Spleen (tissue), 11 donors: ENCODE measurements at regions not wholly inside any gene's neighbourhood (a gene's known extent, or its start where the extent isn't known, plus 50 kb on each side); places are given as distances from the start of the nearest gene placed in this dataset.

Experiments
- DNase-seq: peaks from one replicate; pipeline ENCODE4 v3.0.0-alpha.2; 2020
- H3K27ac ChIP-seq, 8 donors: fragments of 200-600 bp; sonication (generic) in 7 of 8; 1 replicate in 4 of 8; 2 replicates in 4 of 8; pipeline versions ENCODE4 v1.5.0 to v1.8.0; 2016 to 2021; ENCODE audit warnings: inconsistent platforms in 4 of 8, mild to moderate bottlenecking in 4 of 8, moderate library complexity in 1 of 8
- H3K27me3 ChIP-seq, 7 donors: fragments of 200-600 bp; sonication (generic) in 6 of 7; replicated peaks in 1 of 7; 1 replicate in 4 of 7; 2 replicates in 3 of 7; pipeline versions ENCODE4 v1.5.0 to v1.8.0; 2016 to 2021; ENCODE audit warnings: inconsistent platforms in 3 of 7, mild to moderate bottlenecking in 1 of 7
- H3K36me3 ChIP-seq, 6 donors: fragments of 200-600 bp; sonication (generic) in 5 of 6; 1 replicate in 4 of 6; 2 replicates in 2 of 6; pipeline versions ENCODE4 v1.5.0 to v1.8.0; 2016 to 2021; ENCODE audit warnings: inconsistent platforms in 2 of 6
- H3K4me1 ChIP-seq, 6 donors: fragments of 200-600 bp; sonication (generic) in 5 of 6; 1 replicate in 3 of 6; 2 replicates in 3 of 6; pipeline versions ENCODE4 v1.5.0 to v1.8.0; 2016 to 2021; ENCODE audit warnings: inconsistent platforms in 3 of 6
- H3K4me3 ChIP-seq, 8 donors: fragments of 200-600 bp; sonication (generic) in 7 of 8; 1 replicate in 4 of 8; 2 replicates in 4 of 8; pipeline versions ENCODE4 v1.5.0 to v1.8.0; 2016 to 2021; ENCODE audit warnings: inconsistent platforms in 4 of 8, mild to moderate bottlenecking in 4 of 8, moderate library complexity in 2 of 8
- H3K9me3 ChIP-seq, 8 donors: fragments of 200-600 bp; sonication (generic) in 7 of 8; 1 replicate in 4 of 8; 2 replicates in 4 of 8; pipeline versions ENCODE4 v1.5.0 to v1.8.0; 2016 to 2021; ENCODE audit warnings: inconsistent platforms in 4 of 8
- CTCF ChIP-seq, 11 experiments: fragments of 200-600 bp in 7 of 11; fragments of 450-650 bp in 4 of 11; sonication (generic) in 4 of 11; IDR thresholded peaks in 8 of 11; conservative IDR thresholded peaks in 3 of 11; 1 replicate in 7 of 11; 2 replicates in 4 of 11; pipeline versions ENCODE4 v1.4.0 to v1.8.0; 2016 to 2021; ENCODE audit warnings: antibody characterized with exemption in 11 of 11, inconsistent platforms in 4 of 11, mild to moderate bottlenecking in 1 of 11
- POLR2A ChIP-seq, 3 donors: fragments of 450-650 bp; IDR thresholded peaks; one replicate each; pipeline ENCODE4 v1.5.1; 2017; ENCODE audit warnings: antibody characterized with exemption in 3 of 3, mild to moderate bottlenecking in 1 of 3
- POLR2AphosphoS5 ChIP-seq, 3 donors: sonication (generic); formaldehyde crosslinking; IDR thresholded peaks; one replicate each; pipeline ENCODE4 v1.5.1; 2017; ENCODE audit warnings: antibody characterized with exemption in 3 of 3
- WGBS, 5 donors: extraction: QIAGEN DNeasy Blood & Tissue Kit in 3 of 5; methylation state at CpG; one replicate each; pipeline versions ENCODE4 v1.1.5 to v1.1.7; 2013 to 2018; 5-methylcytosine and 5-hydroxymethylcytosine counted together
- intact Hi-C: fragments of 100-400 bp; cut with DNase I; formaldehyde crosslinking; loops from one replicate; pipeline ENCODE4 v1.15.0; 2023; ENCODE audit warnings: low total_unique reads
- donor health status: healthy with polysubstance abuse.
- donor health status: DM: no; HTN: no; CAD: no; lungs with moderate emphysema.
- donor health status: DM: no; HTN: no; CAD: no.
- donor health status: Bipolar disorder and iron deficiency.
- donor health status: healthy.
- donor health status: DM: no; HTN: no; CAD: no.
- donor health status: DM: yes; HTN: yes; CAD: no.

GRCh38 chr3:194772241-194773000, 86.7 kb downstream of the FAM43A start:
- TF ChIP-seq POLR2AphosphoS5 (IDR thresholded peaks at IDR 0.05) (no peak), POLR2A (IDR thresholded peaks at IDR 0.05) (no peak), CTCF (IDR thresholded peaks at IDR 0.05 in 8 of 11, conservative IDR thresholded peaks at IDR 0.05 in 3 of 11) (no peak)
- Histone ChIP-seq H3K36me3 (no peaks in the 10 kb centered on the region), H3K9me3 (no peaks in the 10 kb centered on the region), H3K4me1 (peaks cover 9 to 44% (median 26%) of the 10 kb centered on the region in 6 donors), H3K27ac (no peak overlapping the region), H3K4me3 (no peak overlapping the region), H3K27me3 (no peaks in the 10 kb centered on the region)
- intact Hi-C loops, result no loop called here
- no peak for DNase-seq
- 79 to 90% (median 87%) methylated on average over 13 of the region's 13 CpGs for WGBS, 5 donors

GRCh38 chr3:194773216-194773615, 87.5 kb downstream of the FAM43A start:
- H3K4me1 ChIP-seq, result peaks cover 9 to 36% (median 22%) of the 10 kb centered on the region in 6 donors
- TF ChIP-seq POLR2AphosphoS5 (IDR thresholded peaks at IDR 0.05) (no peak), CTCF (IDR thresholded peaks at IDR 0.05 in 8 of 11, conservative IDR thresholded peaks at IDR 0.05 in 3 of 11) (no peak), POLR2A (IDR thresholded peaks at IDR 0.05) (no peak)
- no peaks in the 10 kb centered on the region for H3K36me3 ChIP-seq
- intact Hi-C loops, result no loop called here
- WGBS, 5 donors, result 47 to 70% (median 62%) methylated on average over 5 of the region's 5 CpGs
- DNase-seq, result no peak
- H3K4me3 ChIP-seq, result no peak overlapping the region
- H3K27ac ChIP-seq, result no peak overlapping the region
- no peaks in the 10 kb centered on the region for H3K27me3 ChIP-seq
- no peaks in the 10 kb centered on the region for H3K9me3 ChIP-seq

GRCh38 chr3:194773771-194774455, 88.2 kb downstream of the FAM43A start:
- H3K27me3 ChIP-seq, result no peaks in the 10 kb centered on the region
- DNase-seq, result no peak
- H3K36me3 ChIP-seq, result no peaks in the 10 kb centered on the region
- no peak for TF ChIP-seq POLR2AphosphoS5 (IDR thresholded peaks at IDR 0.05)
- no peak for TF ChIP-seq POLR2A (IDR thresholded peaks at IDR 0.05)
- no peak for TF ChIP-seq CTCF (IDR thresholded peaks at IDR 0.05 in 8 of 11, conservative IDR thresholded peaks at IDR 0.05 in 3 of 11)
- intact Hi-C loops, result no loop called here
- H3K4me1 ChIP-seq, result peaks cover 7 to 29% (median 17%) of the 10 kb centered on the region in 6 donors
- H3K9me3 ChIP-seq, result no peaks in the 10 kb centered on the region
- no peak overlapping the region for H3K27ac ChIP-seq
- no peak overlapping the region for H3K4me3 ChIP-seq
- 61 to 89% (median 82%) methylated on average over 5 of the region's 5 CpGs for WGBS, 5 donors

- Histone ChIP-seq H3K27ac (no peak overlapping the region), H3K4me1 (peaks cover 0 to 29% (median 11%) of the 10 kb centered on the region in 6 donors), H3K36me3 (no peaks in the 10 kb centered on the region), H3K27me3 (no peaks in the 10 kb centered on the region), H3K4me3 (no peak overlapping the region), H3K9me3 (no peaks in the 10 kb centered on the region)
- WGBS, 5 donors, result 69 to 87% (median 78%) methylated on average over 3 of the region's 3 CpGs
- TF ChIP-seq POLR2AphosphoS5 (IDR thresholded peaks at IDR 0.05) (no peak), POLR2A (IDR thresholded peaks at IDR 0.05) (no peak), CTCF (IDR thresholded peaks at IDR 0.05 in 8 of 11, conservative IDR thresholded peaks at IDR 0.05 in 3 of 11) (no peak)
- DNase-seq, result no peak
- intact Hi-C loops, result no loop called here
Observed at GRCh38 chr3:194775266-194775665, 89.6 kb downstream of the FAM43A start.
